Activated naive CD4-positive, alpha-beta T cell treated with Interleukin-2 at 50 U/mL for 16 hours (primary cell): ENCODE measurements at regions not wholly inside any gene's neighbourhood (a gene's known extent, or its start where the extent isn't known, plus 50 kb on each side); places are given as distances from the start of the nearest gene placed in this dataset.
"Not testable (repeated sequence)": the region's sequence is repeated elsewhere in the genome, so short reads cannot be mapped to it uniquely, and the experiment has no call there.

Source experiments
- DNase-seq: peaks from one replicate; pipeline ENCODE4 v3.0.0-alpha.2; 2020

GRCh38 chr14:61154641-61155040, 126.5 kb downstream of the TMEM30B start:
- no peak for DNase-seq

- DNase-seq = no peak
Observed at GRCh38 chr14:61153914-61154545, 127.1 kb downstream of the TMEM30B start.

GRCh38 chr14:61153431-61153830, 127.7 kb downstream of the TMEM30B start:
- no peak for DNase-seq

- no peak for DNase-seq
Observed at GRCh38 chr14:61152851-61153364, 128.2 kb downstream of the TMEM30B start.

GRCh38 chr14:61151251-61151650, 129.9 kb downstream of the TMEM30B start:
- no peak for DNase-seq

- DNase-seq = no peak
Observed at GRCh38 chr14:61150851-61151250, 130.3 kb downstream of the TMEM30B start.

- no peak for DNase-seq
Observed at GRCh38 chr14:61149896-61150295, 131.2 kb downstream of the TMEM30B start.

- no peak for DNase-seq
Observed at GRCh38 chr14:61148742-61149350, 132.3 kb downstream of the TMEM30B start.

GRCh38 chr14:61147831-61148549, 133.1 kb downstream of the TMEM30B start:
- no peak for DNase-seq

- DNase-seq = no peak
Observed at GRCh38 chr14:61147381-61147821, 133.7 kb downstream of the TMEM30B start.

GRCh38 chr14:61146899-61147298, 134.2 kb downstream of the TMEM30B start:
- no peak for DNase-seq

- no peak for DNase-seq
Observed at GRCh38 chr14:61145903-61146481, 135.1 kb downstream of the TMEM30B start.

GRCh38 chr14:61145034-61145902, 135.9 kb downstream of the TMEM30B start:
- DNase-seq = no peak

- DNase-seq = not testable (repeated sequence)
Observed at GRCh38 chr14:61144117-61145033, 136.8 kb downstream of the TMEM30B start.

GRCh38 chr14:61140872-61141271, 140.3 kb downstream of the TMEM30B start:
- DNase-seq = no peak

GRCh38 chr14:61140271-61140670, 140.9 kb downstream of the TMEM30B start:
- no peak for DNase-seq

GRCh38 chr14:61139006-61139599, 142.0 kb downstream of the TMEM30B start:
- no peak for DNase-seq

GRCh38 chr14:61132894-61133293, 148.2 kb downstream of the TMEM30B start:
- DNase-seq = no peak

- DNase-seq = no peak
Observed at GRCh38 chr14:61132336-61132735, 148.8 kb downstream of the TMEM30B start.

- no peak for DNase-seq
Observed at GRCh38 chr14:61130512-61131260, 149.6 kb downstream of the SLC38A6 start.
